Brain microvascular endothelial cell (primary cell): ENCODE measurements at regions not wholly inside any gene's neighbourhood (a gene's known extent, or its start where the extent isn't known, plus 50 kb on each side); places are given as distances from the start of the nearest gene placed in this dataset.
A peak's percentile ranks its signal among the peaks of the same experiment; 100 is the strongest.

Source experiments
- DNase-seq: peaks from one replicate; pipeline ENCODE4 v3.0.0-alpha.2; 2020
- H3K27ac ChIP-seq: fragments of 250-450 bp; sonication (Bioruptor Pico); 2 replicates; pipeline ENCODE4 v1.5.1; 2020; ENCODE audit warnings: mild to moderate bottlenecking, moderate library complexity
- H3K27me3 ChIP-seq: fragments of 250-450 bp; sonication (Bioruptor Pico); replicated peaks from 2 replicates; pipeline ENCODE4 v1.5.1; 2020; ENCODE audit warnings: mild to moderate bottlenecking
- H3K36me3 ChIP-seq: fragments of 250-450 bp; sonication (Bioruptor Pico); replicated peaks from 2 replicates; pipeline ENCODE4 v1.5.1; 2020; ENCODE audit warnings: mild to moderate bottlenecking
- H3K4me3 ChIP-seq: 2 replicates; pipeline ENCODE4 v1.5.1; 2011; ENCODE audit warnings: low read depth, mild to moderate bottlenecking, control low read depth, low read length, moderate library complexity
- CTCF ChIP-seq: IDR thresholded peaks from 2 replicates; pipeline ENCODE4 v1.5.1; 2011; ENCODE audit warnings: low read depth, mild to moderate bottlenecking, moderate library complexity, low read length, control low read depth, inconsistent platforms; ENCODE audit errors: missing control alignments
- in situ Hi-C: cut with HindIII; loops from 2 replicates; pipeline ENCODE4 v1.10.0; 2017; ENCODE audit warnings: low sequenced_read_pairs, low pct_ligation_motif_present

- no peak overlapping the region for H3K4me3 ChIP-seq
Measured at GRCh38 chr20:22268675-22269074, 315.7 kb downstream of the FOXA2 start.

GRCh38 chr20:22264917-22265316 is 319.5 kb downstream of the FOXA2 start:
- in situ Hi-C loops = no loop called here
- no peak overlapping the region for H3K27ac ChIP-seq
- TF ChIP-seq CTCF = no peak

More at GRCh38 chr20:22268675-22269074, 315.7 kb downstream of the FOXA2 start:
- no peak overlapping the region for H3K27ac ChIP-seq
- H3K27me3 ChIP-seq = no peaks in the 10 kb centered on the region
- no peak for TF ChIP-seq CTCF
- DNase-seq = no peak
- no peaks in the 10 kb centered on the region for H3K36me3 ChIP-seq
- in situ Hi-C loops = no loop called here

GRCh38 chr20:22260506-22260905 is 323.9 kb downstream of the FOXA2 start:
- no peak for TF ChIP-seq CTCF
- H3K4me3 ChIP-seq = no peak overlapping the region
- no peaks in the 10 kb centered on the region for H3K36me3 ChIP-seq
- no peak for DNase-seq
- no peaks in the 10 kb centered on the region for H3K27me3 ChIP-seq
- no peak overlapping the region for H3K27ac ChIP-seq
- in situ Hi-C loops = no loop called here

More at GRCh38 chr20:22264917-22265316, 319.5 kb downstream of the FOXA2 start:
- Histone ChIP-seq H3K27me3 (no peaks in the 10 kb centered on the region), H3K36me3 (no peaks in the 10 kb centered on the region), H3K4me3 (no peak overlapping the region)
- no peak for DNase-seq

- no peak for TF ChIP-seq CTCF
- Histone ChIP-seq H3K36me3 (no peaks in the 10 kb centered on the region), H3K4me3 (no peak overlapping the region), H3K27me3 (no peaks in the 10 kb centered on the region), H3K27ac (no peak overlapping the region)
- in situ Hi-C loops = no loop called here
- DNase-seq = no peak
Measured at GRCh38 chr20:22257912-22258311, 326.5 kb downstream of the FOXA2 start.

- H3K4me3 ChIP-seq = no peak overlapping the region
- DNase-seq = peak; percentile 3
- no peak overlapping the region for H3K27ac ChIP-seq
- in situ Hi-C loops = no loop called here
- no peaks in the 10 kb centered on the region for H3K27me3 ChIP-seq
- H3K36me3 ChIP-seq = no peaks in the 10 kb centered on the region
- no peak for TF ChIP-seq CTCF
Measured at GRCh38 chr20:22248051-22248667, 336.2 kb downstream of the FOXA2 start.

- in situ Hi-C loops = no loop called here
- no peak overlapping the region for H3K27ac ChIP-seq
- H3K4me3 ChIP-seq = no peak overlapping the region
- TF ChIP-seq CTCF = no peak
- no peaks in the 10 kb centered on the region for H3K36me3 ChIP-seq
- H3K27me3 ChIP-seq = no peaks in the 10 kb centered on the region
- no peak for DNase-seq
Measured at GRCh38 chr20:22245139-22245538, 339.2 kb downstream of the FOXA2 start.
